ENCODE measurements at regions not wholly inside any gene's neighbourhood (a gene's known extent, or its start where the extent isn't known, plus 50 kb on each side); places are given as distances from the start of the nearest gene placed in this dataset.

DNA sequence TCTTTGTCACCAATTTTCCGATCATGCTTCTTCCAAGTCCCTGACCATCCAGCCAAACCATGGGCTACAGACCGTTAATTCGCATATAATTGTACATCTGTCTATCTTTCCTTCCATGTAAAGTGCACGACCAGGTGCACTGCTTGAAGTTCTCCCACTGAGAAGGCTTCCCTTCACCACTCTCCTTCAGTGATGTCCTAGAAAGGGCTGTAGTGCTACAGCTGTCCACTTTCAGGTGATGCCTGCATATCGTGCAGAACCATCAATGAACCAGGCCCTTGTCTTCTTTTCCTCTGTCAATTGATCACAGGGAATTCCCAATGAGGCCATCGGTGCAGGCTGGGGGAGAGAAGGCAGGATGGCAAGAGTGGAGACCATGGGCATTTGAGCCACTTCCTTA, 148.9 kb downstream of the TMEM182 start:
- TF ChIP-seq POLR2A (IDR thresholded peaks at IDR 0.05) = no peak
- TF ChIP-seq, protein P1, sequence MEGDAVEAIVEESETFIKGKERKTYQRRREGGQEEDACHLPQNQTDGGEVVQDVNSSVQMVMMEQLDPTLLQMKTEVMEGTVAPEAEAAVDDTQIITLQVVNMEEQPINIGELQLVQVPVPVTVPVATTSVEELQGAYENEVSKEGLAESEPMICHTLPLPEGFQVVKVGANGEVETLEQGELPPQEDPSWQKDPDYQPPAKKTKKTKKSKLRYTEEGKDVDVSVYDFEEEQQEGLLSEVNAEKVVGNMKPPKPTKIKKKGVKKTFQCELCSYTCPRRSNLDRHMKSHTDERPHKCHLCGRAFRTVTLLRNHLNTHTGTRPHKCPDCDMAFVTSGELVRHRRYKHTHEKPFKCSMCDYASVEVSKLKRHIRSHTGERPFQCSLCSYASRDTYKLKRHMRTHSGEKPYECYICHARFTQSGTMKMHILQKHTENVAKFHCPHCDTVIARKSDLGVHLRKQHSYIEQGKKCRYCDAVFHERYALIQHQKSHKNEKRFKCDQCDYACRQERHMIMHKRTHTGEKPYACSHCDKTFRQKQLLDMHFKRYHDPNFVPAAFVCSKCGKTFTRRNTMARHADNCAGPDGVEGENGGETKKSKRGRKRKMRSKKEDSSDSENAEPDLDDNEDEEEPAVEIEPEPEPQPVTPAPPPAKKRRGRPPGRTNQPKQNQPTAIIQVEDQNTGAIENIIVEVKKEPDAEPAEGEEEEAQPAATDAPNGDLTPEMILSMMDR (IDR thresholded peaks at IDR 0.05) = no peak
